Thyroid gland (tissue), 4 donors: ENCODE measurements at regions not wholly inside any gene's neighbourhood (a gene's known extent, or its start where the extent isn't known, plus 50 kb on each side); places are given as distances from the start of the nearest gene placed in this dataset.

Experiments
- DNase-seq, 2 donors: peaks; one replicate each; pipeline ENCODE4 v3.0.0-alpha.2; 2019
- H3K27ac ChIP-seq, 3 donors: fragments of 200-600 bp; sonication (generic); 1 replicate in 2 of 3; 2 replicates in 1 of 3; pipeline ENCODE4 v1.5.1; 2016 to 2019; ENCODE audit warnings: mild to moderate bottlenecking in 1 of 3, moderate library complexity in 1 of 3
- H3K27me3 ChIP-seq: fragments of 200-600 bp; sonication (generic); one replicate; pipeline ENCODE4 v1.5.1; 2019
- H3K36me3 ChIP-seq, 2 donors: fragments of 200-600 bp; sonication (generic); one replicate each; pipeline ENCODE4 v1.5.1; 2016 to 2019
- H3K4me1 ChIP-seq, 2 donors: fragments of 200-600 bp; sonication (generic); one replicate each; pipeline ENCODE4 v1.5.1; 2017 to 2019
- H3K4me3 ChIP-seq, 3 donors: fragments of 200-600 bp; sonication (generic); replicated peaks in 1 of 3; 1 replicate in 2 of 3; 2 replicates in 1 of 3; pipeline ENCODE4 v1.5.1; 2016; ENCODE audit warnings: mild to moderate bottlenecking in 1 of 3
- H3K9me3 ChIP-seq: fragments of 200-600 bp; sonication (generic); one replicate; pipeline ENCODE4 v1.5.1; 2017
- POLR2A ChIP-seq, 2 donors: fragments of 450-650 bp; IDR thresholded peaks; one replicate each; pipeline ENCODE4 v1.6.1; 2017; ENCODE audit warnings: antibody characterized with exemption in 2 of 2, mild to moderate bottlenecking in 2 of 2, moderate library complexity in 1 of 2
- WGBS, 2 donors: methylation state at CpG; one replicate each; pipeline ENCODE4 v1.1.5; 2017; 5-methylcytosine and 5-hydroxymethylcytosine counted together
- intact Hi-C: fragments of 100-400 bp; cut with DNase I; formaldehyde crosslinking; loops from one replicate; pipeline ENCODE4 v1.15.1; 2023
- TF ChIP-seq, protein P1 (sequence below), 6 experiments: fragments of 200-600 bp in 3 of 6; fragments of 450-650 bp in 3 of 6; sonication (generic) in 3 of 6; IDR thresholded peaks; one replicate each; pipeline ENCODE4 v1.5.1; 2016 to 2019; ENCODE audit warnings: antibody characterized with exemption in 6 of 6, mild to moderate bottlenecking in 2 of 6, inconsistent platforms in 1 of 6, moderate library complexity in 1 of 6

DNA sequence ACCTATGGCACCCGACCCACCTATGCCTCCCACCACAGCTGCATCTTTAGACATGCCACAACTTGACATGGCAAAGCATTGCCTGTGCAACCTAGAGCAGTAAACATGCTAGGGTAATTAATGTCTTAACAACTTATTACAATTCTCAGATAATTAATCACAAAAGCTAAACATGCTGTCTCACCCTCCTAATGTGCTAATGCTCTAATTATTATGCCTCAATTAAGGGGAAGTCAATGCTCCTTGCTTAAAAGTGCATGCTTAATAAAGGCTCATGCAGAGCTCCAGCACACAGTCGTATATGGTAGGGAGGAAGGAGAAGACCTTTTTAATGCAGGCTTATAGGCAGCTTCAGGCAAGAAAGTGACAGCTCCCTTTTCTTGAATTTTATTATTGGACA is 396.0 kb downstream of the SEC16B start:
- H3K36me3 ChIP-seq: no peaks in the 10 kb centered on the region
- no peaks in the 10 kb centered on the region for H3K4me1 ChIP-seq
- intact Hi-C loops: no loop called here
- DNase-seq: no peak
- no peak overlapping the region for H3K27ac ChIP-seq
- 83 to 89% methylated on average over 2 of the region's 2 CpGs for WGBS, 2 donors
- no peaks in the 10 kb centered on the region for H3K9me3 ChIP-seq
- H3K4me3 ChIP-seq: no peak overlapping the region
- H3K27me3 ChIP-seq: no peaks in the 10 kb centered on the region
- no peak for TF ChIP-seq POLR2A (IDR thresholded peaks at IDR 0.05)
- TF ChIP-seq, protein P1, sequence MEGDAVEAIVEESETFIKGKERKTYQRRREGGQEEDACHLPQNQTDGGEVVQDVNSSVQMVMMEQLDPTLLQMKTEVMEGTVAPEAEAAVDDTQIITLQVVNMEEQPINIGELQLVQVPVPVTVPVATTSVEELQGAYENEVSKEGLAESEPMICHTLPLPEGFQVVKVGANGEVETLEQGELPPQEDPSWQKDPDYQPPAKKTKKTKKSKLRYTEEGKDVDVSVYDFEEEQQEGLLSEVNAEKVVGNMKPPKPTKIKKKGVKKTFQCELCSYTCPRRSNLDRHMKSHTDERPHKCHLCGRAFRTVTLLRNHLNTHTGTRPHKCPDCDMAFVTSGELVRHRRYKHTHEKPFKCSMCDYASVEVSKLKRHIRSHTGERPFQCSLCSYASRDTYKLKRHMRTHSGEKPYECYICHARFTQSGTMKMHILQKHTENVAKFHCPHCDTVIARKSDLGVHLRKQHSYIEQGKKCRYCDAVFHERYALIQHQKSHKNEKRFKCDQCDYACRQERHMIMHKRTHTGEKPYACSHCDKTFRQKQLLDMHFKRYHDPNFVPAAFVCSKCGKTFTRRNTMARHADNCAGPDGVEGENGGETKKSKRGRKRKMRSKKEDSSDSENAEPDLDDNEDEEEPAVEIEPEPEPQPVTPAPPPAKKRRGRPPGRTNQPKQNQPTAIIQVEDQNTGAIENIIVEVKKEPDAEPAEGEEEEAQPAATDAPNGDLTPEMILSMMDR (IDR thresholded peaks at IDR 0.05): no peak

DNA sequence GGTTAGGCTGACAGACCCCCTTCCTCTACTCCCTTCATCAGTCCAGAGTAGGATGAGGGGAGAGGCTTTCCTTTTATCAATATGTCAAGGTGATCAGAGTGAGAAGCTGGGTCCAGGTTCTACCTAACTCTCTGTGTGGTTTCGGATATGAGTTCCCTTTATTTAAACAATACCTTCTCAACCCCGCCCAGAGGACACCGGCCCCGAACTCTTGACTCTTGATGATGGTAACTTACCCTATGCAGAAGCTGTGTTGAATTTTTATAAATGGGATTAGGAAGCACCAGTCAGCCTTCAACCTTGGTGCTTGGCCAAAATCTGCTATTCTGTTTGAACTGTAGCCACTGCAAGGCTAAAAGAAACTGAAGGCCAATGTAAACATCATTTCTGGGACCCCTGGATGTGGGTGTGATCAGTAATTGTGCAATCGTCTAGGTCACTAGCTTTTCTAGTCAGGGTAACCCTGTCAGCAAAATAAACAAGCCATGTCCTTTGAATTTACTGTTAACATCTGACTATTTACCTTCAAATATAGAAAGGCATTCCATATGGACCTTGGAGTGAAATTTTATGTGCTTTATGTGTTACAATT is 398.3 kb downstream of the SEC16B start:
- no peak for TF ChIP-seq POLR2A (IDR thresholded peaks at IDR 0.05)
- TF ChIP-seq, protein P1 (IDR thresholded peaks at IDR 0.05): no peak
- 45 to 49% methylated on average over 5 of the region's 5 CpGs for WGBS, 2 donors
- no peak overlapping the region for H3K4me3 ChIP-seq

DNA sequence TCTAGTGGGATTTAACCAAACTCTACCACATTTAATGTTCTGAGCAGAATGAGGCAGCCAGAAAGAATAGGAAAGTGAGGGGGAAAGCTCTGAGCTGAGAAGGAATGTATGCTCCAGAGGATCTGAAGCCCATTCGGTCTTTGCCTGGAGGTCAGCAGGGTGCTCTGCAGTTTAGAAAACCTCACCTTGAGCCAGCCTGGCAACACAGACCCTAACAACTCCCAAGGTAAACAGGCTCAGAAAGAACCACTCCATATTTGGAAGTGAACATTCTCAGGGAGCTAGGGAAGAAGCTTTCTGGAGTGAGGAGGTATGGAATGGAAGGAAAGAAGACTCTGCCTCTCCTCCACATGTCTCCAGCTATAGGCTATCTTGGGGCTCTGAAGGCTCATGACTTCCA is 398.8 kb downstream of the SEC16B start:
- Histone ChIP-seq H3K4me3 (no peak overlapping the region), H3K9me3 (no peaks in the 10 kb centered on the region), H3K27ac (no peak overlapping the region), H3K27me3 (no peaks in the 10 kb centered on the region), H3K4me1 (no peaks in the 10 kb centered on the region), H3K36me3 (no peaks in the 10 kb centered on the region)
- 25 to 58% methylated on average over 1 of the region's 1 CpG for WGBS, 2 donors
- no peak for DNase-seq
- TF ChIP-seq, protein P1 (IDR thresholded peaks at IDR 0.05): no peak
- no peak for TF ChIP-seq POLR2A (IDR thresholded peaks at IDR 0.05)
- intact Hi-C loops: no loop called here

More for the DNA sequence above, 398.3 kb downstream of the SEC16B start:
- H3K27me3 ChIP-seq: no peaks in the 10 kb centered on the region
- no peaks in the 10 kb centered on the region for H3K9me3 ChIP-seq
- no peak overlapping the region for H3K27ac ChIP-seq
- H3K4me1 ChIP-seq: no peaks in the 10 kb centered on the region
- intact Hi-C loops: no loop called here
- DNase-seq: no peak
- no peaks in the 10 kb centered on the region for H3K36me3 ChIP-seq

DNA sequence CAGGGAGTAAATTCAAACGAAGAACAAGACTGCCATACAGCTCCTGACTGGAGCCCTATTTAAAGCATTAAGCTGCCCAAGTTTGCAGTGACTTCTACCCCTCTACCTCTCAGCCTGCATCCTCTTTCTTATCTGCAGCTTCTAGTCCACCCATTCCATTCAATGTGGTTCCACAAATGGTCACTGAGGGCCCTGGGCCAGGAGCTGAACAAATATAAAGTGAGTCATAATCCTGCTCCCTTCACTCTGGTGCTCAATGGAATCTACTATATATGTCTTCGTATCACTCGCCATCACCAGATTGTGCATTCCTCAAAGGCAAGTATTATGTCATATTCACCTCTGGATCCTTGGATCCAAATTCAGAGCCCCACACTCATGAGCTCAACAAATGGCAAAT is 398.7 kb downstream of the BRINP2 start:
- Histone ChIP-seq H3K27ac (no peak overlapping the region), H3K9me3 (no peaks in the 10 kb centered on the region), H3K4me3 (no peak overlapping the region), H3K36me3 (no peaks in the 10 kb centered on the region), H3K4me1 (no peaks in the 10 kb centered on the region), H3K27me3 (no peaks in the 10 kb centered on the region)
- intact Hi-C loops: no loop called here
- 89% methylated on average over 3 of the region's 3 CpGs for WGBS, 2 donors
- no peak for DNase-seq
- no peak for TF ChIP-seq POLR2A (IDR thresholded peaks at IDR 0.05)
- TF ChIP-seq, protein P1 (IDR thresholded peaks at IDR 0.05): no peak

DNA sequence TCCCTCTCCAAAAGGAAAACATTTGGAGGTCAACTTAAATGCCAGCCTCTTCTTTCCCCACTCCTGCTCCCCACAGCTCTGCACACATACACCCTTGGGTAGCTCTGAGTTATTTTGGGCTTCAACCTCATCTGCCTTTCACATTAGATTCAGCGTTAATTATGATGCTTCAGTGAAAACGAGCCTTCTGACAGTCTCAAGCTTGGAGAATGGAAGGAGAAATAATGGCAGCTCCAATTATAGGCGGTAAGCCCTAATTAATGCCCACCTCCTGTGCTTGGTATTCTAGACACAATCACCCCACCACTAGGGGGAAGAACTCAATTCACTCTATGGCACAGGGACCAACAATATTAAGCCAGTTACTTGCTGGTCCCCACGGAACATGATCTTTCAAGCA is 397.9 kb downstream of the BRINP2 start:
- Histone ChIP-seq H3K36me3 (no peaks in the 10 kb centered on the region), H3K27ac (no peak overlapping the region), H3K4me3 (no peak overlapping the region), H3K9me3 (no peaks in the 10 kb centered on the region), H3K27me3 (no peaks in the 10 kb centered on the region), H3K4me1 (no peaks in the 10 kb centered on the region)
- no peak for DNase-seq
- intact Hi-C loops: no loop called here
- 85 to 87% methylated on average over 4 of the region's 4 CpGs for WGBS, 2 donors
- TF ChIP-seq, protein P1 (IDR thresholded peaks at IDR 0.05): no peak
- TF ChIP-seq POLR2A (IDR thresholded peaks at IDR 0.05): no peak
